Lung (tissue), 11 donors: ENCODE measurements at regions not wholly inside any gene's neighbourhood (a gene's known extent, or its start where the extent isn't known, plus 50 kb on each side); places are given as distances from the start of the nearest gene placed in this dataset.

Source experiments
- ATAC-seq: fragments of 200-7000 bp; cut with Tn5 transposase; one replicate; pipeline ENCODE4 v1.9.1; 2020; ENCODE audit warnings: moderate number of reproducible peaks; ENCODE audit not compliant: insufficient read depth, low FRiP score
- DNase-seq, 3 donors: peaks; one replicate each; pipeline ENCODE4 v3.0.0-alpha.2; 2013 to 2017
- H3K27ac ChIP-seq, 2 donors: one replicate each; pipeline ENCODE4 v1.5.1; 2013; ENCODE audit warnings: mild to moderate bottlenecking in 2 of 2, moderate library complexity in 2 of 2, control low read depth in 1 of 2, inconsistent platforms in 1 of 2, low read depth in 1 of 2, low read length in 1 of 2
- H3K27me3 ChIP-seq, 3 donors: one replicate each; pipeline ENCODE4 v1.5.1; 2013; ENCODE audit warnings: low read length in 2 of 3; ENCODE audit not compliant: control insufficient read depth in 3 of 3, insufficient read depth in 3 of 3
- H3K36me3 ChIP-seq, 4 donors: one replicate each; pipeline ENCODE4 v1.5.1; 2013; ENCODE audit warnings: low read length in 4 of 4, mild to moderate bottlenecking in 1 of 4, moderate library complexity in 1 of 4; ENCODE audit not compliant: control insufficient read depth in 4 of 4, insufficient read depth in 4 of 4
- H3K4me1 ChIP-seq, 5 donors: one replicate each; pipeline ENCODE4 v1.5.1; 2013; ENCODE audit warnings: low read length in 5 of 5, mild to moderate bottlenecking in 2 of 5, moderate library complexity in 1 of 5; ENCODE audit not compliant: control insufficient read depth in 5 of 5, insufficient read depth in 5 of 5
- H3K4me3 ChIP-seq: one replicate; pipeline ENCODE4 v1.5.1; 2013; ENCODE audit warnings: mild to moderate bottlenecking, control low read depth, moderate library complexity
- H3K9ac ChIP-seq, 2 donors: one replicate each; pipeline ENCODE4 v1.5.1; 2013; ENCODE audit warnings: low read length in 2 of 2, control low read depth in 1 of 2; ENCODE audit not compliant: insufficient read depth in 1 of 2
- H3K9me3 ChIP-seq, 4 donors: one replicate each; pipeline ENCODE4 v1.5.1; 2013; ENCODE audit warnings: low read length in 3 of 4, mild to moderate bottlenecking in 1 of 4, moderate library complexity in 1 of 4; ENCODE audit not compliant: control insufficient read depth in 4 of 4, insufficient read depth in 3 of 4
- WGBS, 2 donors: extraction: QIAGEN DNeasy Blood & Tissue Kit; methylation state at CpG; one replicate each; pipeline ENCODE4 v1.1.7; 2013; 5-methylcytosine and 5-hydroxymethylcytosine counted together
- TF ChIP-seq, protein P1 (sequence below): IDR thresholded peaks from 2 replicates; pipeline ENCODE4 v1.5.1; 2012; ENCODE audit warnings: mild to moderate bottlenecking; ENCODE audit errors: control extremely low read depth, extremely low read depth
- donor health status: control.
- donor health status: control.
- donor health status: Bipolar disorder and iron deficiency.
- donor health status: healthy.
- donor health status: DM: yes; HTN: yes; CAD: no.

DNA sequence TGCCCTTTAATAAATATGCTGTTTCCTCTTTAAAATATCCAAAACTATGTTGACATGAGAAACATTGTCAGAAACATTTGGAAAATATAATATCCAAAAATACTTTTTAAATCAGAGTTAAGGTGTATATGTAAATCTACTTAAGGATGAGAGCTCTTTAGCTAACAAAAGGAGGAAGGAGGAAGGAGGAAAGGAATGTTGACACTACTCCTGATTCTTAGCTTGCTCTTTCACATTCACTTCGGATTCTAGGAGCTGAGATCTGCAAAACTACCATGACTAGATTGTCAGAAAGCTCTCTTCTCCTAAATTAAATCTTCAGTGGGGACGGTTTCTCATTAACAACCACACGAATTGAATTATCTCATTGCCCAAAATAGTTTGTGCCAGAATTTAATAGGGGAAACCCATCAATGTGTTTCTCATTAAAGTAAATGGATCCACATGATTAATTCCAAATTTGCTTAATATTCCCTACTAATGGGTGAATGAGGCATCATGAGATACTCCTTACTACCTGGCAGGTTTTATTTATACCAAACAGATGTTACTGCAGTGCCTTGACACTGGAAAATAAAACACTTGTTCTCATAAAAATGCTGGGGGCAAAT lies 509.1 kb downstream of the MBD2 start:
- TF ChIP-seq, protein P1, sequence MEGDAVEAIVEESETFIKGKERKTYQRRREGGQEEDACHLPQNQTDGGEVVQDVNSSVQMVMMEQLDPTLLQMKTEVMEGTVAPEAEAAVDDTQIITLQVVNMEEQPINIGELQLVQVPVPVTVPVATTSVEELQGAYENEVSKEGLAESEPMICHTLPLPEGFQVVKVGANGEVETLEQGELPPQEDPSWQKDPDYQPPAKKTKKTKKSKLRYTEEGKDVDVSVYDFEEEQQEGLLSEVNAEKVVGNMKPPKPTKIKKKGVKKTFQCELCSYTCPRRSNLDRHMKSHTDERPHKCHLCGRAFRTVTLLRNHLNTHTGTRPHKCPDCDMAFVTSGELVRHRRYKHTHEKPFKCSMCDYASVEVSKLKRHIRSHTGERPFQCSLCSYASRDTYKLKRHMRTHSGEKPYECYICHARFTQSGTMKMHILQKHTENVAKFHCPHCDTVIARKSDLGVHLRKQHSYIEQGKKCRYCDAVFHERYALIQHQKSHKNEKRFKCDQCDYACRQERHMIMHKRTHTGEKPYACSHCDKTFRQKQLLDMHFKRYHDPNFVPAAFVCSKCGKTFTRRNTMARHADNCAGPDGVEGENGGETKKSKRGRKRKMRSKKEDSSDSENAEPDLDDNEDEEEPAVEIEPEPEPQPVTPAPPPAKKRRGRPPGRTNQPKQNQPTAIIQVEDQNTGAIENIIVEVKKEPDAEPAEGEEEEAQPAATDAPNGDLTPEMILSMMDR = no peak
- no peak overlapping the region for H3K9ac ChIP-seq

DNA sequence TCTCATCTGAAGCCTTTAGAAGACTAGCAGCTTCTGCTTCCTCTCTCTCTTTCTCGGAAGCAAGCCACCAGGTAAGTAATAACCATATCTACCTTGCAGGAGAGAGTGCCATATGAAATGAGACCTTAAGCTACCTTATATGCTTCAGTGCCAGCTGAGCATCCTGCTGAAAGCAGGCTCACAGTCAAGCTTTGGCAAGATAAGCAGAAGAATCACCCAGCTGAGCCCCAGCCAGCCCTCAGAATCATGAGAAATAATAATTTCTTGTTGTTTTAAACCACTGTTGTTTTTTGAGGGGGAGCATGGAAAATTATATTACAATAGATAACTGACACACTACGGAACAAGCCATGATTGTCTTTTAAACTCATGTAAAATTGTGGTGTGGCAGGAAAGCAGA lies 514.4 kb downstream of the MBD2 start:
- WGBS, 2 donors = 84 to 85% methylated on average over 2 of the region's 2 CpGs
- Histone ChIP-seq H3K4me1 (no peaks in the 10 kb centered on the region), H3K4me3 (no peak overlapping the region), H3K36me3 (no peaks in the 10 kb centered on the region), H3K9ac (no peak overlapping the region), H3K9me3 (peaks cover 0 to 3% (median under 1%) of the 10 kb centered on the region in 4 donors), H3K27me3 (no peaks in the 10 kb centered on the region), H3K27ac (no peak overlapping the region)
- ATAC-seq = no peak
- TF ChIP-seq, protein P1 = no peak
- DNase-seq = no peak

More for the DNA sequence above, 509.1 kb downstream of the MBD2 start:
- no peaks in the 10 kb centered on the region for H3K9me3 ChIP-seq
- no peaks in the 10 kb centered on the region for H3K27me3 ChIP-seq
- ATAC-seq (no peak), DNase-seq (no peak)
- no peaks in the 10 kb centered on the region for H3K4me1 ChIP-seq
- H3K27ac ChIP-seq = no peak overlapping the region
- H3K36me3 ChIP-seq = no peaks in the 10 kb centered on the region
- H3K4me3 ChIP-seq = no peak overlapping the region
- 23 to 29% methylated on average over 3 of the region's 3 CpGs for WGBS, 2 donors

DNA sequence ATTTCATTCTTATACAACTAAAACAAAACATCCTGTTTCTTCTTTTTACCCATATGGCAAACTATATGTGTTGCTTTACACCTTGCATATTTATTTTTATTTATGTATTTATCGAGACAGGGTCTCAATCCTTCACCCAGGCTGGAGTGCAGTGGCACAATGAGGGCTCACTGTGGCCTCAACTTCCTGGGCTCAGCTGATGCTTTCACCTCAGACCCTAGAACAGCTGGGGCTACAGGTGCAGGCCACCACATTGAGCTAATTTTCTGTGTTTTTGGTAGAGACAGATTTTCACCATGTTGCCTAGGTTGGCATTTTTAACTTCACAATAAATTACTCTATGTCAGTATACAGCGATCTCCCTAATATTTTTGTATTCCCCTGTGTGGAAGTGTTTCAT lies 522.0 kb downstream of the MBD2 start:
- WGBS, 2 donors = 86 to 88% methylated on average over 2 of the region's 2 CpGs
- no peak overlapping the region for H3K4me3 ChIP-seq
- no peaks in the 10 kb centered on the region for H3K36me3 ChIP-seq
- no peak overlapping the region for H3K9ac ChIP-seq
- no peak for ATAC-seq
- no peak for DNase-seq
- no peaks in the 10 kb centered on the region for H3K4me1 ChIP-seq
- H3K27ac ChIP-seq = no peak overlapping the region
- no peaks in the 10 kb centered on the region for H3K27me3 ChIP-seq
- TF ChIP-seq, protein P1 = no peak
- H3K9me3 ChIP-seq = no peaks in the 10 kb centered on the region

DNA sequence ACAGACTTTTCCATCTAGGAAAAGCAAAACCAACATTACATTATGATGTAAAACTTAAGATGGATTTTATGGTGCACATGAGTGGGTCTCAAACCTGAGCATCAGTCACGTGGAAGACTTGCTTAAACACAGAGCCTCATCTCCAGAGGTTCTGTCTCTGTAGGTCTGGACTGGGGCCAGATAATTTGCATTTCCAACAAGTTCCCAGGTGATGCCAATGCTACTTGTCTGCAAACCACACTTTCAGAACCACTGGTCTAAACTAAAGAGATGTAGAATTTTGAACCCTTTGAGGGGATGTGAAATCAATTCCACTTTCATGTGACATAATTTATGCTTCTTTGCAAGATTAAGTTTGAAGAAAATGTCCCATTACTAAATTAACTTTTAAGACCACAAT lies 522.8 kb downstream of the MBD2 start:
- H3K9ac ChIP-seq = no peak overlapping the region
- H3K9me3 ChIP-seq = no peaks in the 10 kb centered on the region
- H3K4me1 ChIP-seq = no peaks in the 10 kb centered on the region
- no peaks in the 10 kb centered on the region for H3K36me3 ChIP-seq
- H3K27me3 ChIP-seq = no peaks in the 10 kb centered on the region
- TF ChIP-seq, protein P1 = no peak
- ATAC-seq (no peak), DNase-seq (no peak)
- 63 to 76% methylated on average over 1 of the region's 1 CpG for WGBS, 2 donors
- no peak overlapping the region for H3K4me3 ChIP-seq
- no peak overlapping the region for H3K27ac ChIP-seq
